ENCODE measurements at regions not wholly inside any gene's neighbourhood (a gene's known extent, or its start where the extent isn't known, plus 50 kb on each side); places are given as distances from the start of the nearest gene placed in this dataset.

DNA sequence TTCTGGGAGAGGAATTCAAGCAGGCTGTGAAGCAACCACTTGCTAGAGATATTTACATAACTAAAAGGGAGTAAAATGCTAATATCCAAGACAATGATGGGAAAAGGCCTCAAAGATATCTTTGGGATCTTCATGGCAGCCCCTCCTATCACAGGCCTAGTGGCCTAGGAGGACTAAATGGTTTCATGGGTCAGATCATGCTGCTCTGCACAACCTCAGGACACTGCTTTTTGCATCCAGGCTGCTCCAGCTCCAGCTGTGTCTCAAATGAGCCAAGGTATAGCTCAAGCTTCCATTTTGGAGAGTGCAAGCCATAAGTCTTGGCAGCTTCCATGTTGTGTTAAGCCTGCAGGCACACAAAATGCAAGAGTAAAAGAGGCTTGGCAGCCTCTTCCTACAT is 195.6 kb upstream of the SSTR1 start:
- H3K9me3 ChIP-seq (replicated peaks in 1 of 2; ENCODE audit: control insufficient read depth in 1 of 2, insufficient read depth in 1 of 2, low read length in 2 of 2), result peaks cover 16 to 18% of the 10 kb centered on the region in 2 donors
- H3K9ac ChIP-seq (ENCODE audit: insufficient read depth, low read length, poor library complexity, severe bottlenecking), result no peak overlapping the region
- H2AFZ ChIP-seq (ENCODE audit: insufficient read depth, low read depth, low read length, poor library complexity, severe bottlenecking), result no peak overlapping the region
- H3K79me2 ChIP-seq (ENCODE audit: insufficient read depth, low read length), result no peaks in the 10 kb centered on the region
- no peak overlapping the region for H3K4me3 ChIP-seq (replicated peaks in 1 of 3; ENCODE audit: low read depth in 2 of 3, low read length in 3 of 3)
- Mint-ChIP-seq H3K4me3 (no peak overlapping the region), H3K27ac (no peak overlapping the region), H3K9me3 (peaks cover 7 to 23% (median 20%) of the 10 kb centered on the region in 7 donors), H3K27me3 (ENCODE audit: low read depth in 3 of 3) (no peaks in the 10 kb centered on the region), H3K36me3 (no peaks in the 10 kb centered on the region), H3K4me1 (no peaks in the 10 kb centered on the region)
- no peak for TF ChIP-seq CTCF (IDR thresholded peaks at IDR 0.05)
- no peak overlapping the region for H3K4me2 ChIP-seq (replicated peaks; ENCODE audit: extremely low read depth, low read length, poor library complexity, severe bottlenecking)
- intact Hi-C loops (cut with micrococcal nuclease), result no loop called here
- no peaks in the 10 kb centered on the region for H3K27me3 ChIP-seq (ENCODE audit: control insufficient read depth in 2 of 2, insufficient read depth in 2 of 2, low read length in 2 of 2)
- H3K36me3 ChIP-seq (replicated peaks in 1 of 2; ENCODE audit: control insufficient read depth in 1 of 2, insufficient read depth in 2 of 2, low read length in 2 of 2), result no peaks in the 10 kb centered on the region
- no peak for DNase-seq
- H3K4me1 ChIP-seq (ENCODE audit: control insufficient read depth in 1 of 2, insufficient read depth in 2 of 2, low read length in 2 of 2), result no peaks in the 10 kb centered on the region
- no peaks in the 10 kb centered on the region for H4K20me1 ChIP-seq (ENCODE audit: insufficient read depth, low read length)
- no peak overlapping the region for H3K27ac ChIP-seq (ENCODE audit: low read depth in 1 of 2, low read length in 2 of 2)

- H3K9me3 Mint-ChIP-seq, result peaks cover 0 to 16% (median 11%) of the 10 kb centered on the region in 7 donors
These were observed 191.2 kb upstream of the SSTR1 start for GRCh38 chr14:38016497-38016896.

More at GRCh38 chr14:38016497-38016896, 191.2 kb upstream of the SSTR1 start:
- Histone ChIP-seq H3K36me3 (replicated peaks in 1 of 2; ENCODE audit: control insufficient read depth in 1 of 2, insufficient read depth in 2 of 2, low read length in 2 of 2) (no peaks in the 10 kb centered on the region), H2AFZ (ENCODE audit: insufficient read depth, low read depth, low read length, poor library complexity, severe bottlenecking) (no peak overlapping the region), H3K9ac (ENCODE audit: insufficient read depth, low read length, poor library complexity, severe bottlenecking) (no peak overlapping the region), H3K4me2 (replicated peaks; ENCODE audit: extremely low read depth, low read length, poor library complexity, severe bottlenecking) (no peak overlapping the region), H3K4me1 (ENCODE audit: control insufficient read depth in 1 of 2, insufficient read depth in 2 of 2, low read length in 2 of 2) (no peaks in the 10 kb centered on the region), H4K20me1 (ENCODE audit: insufficient read depth, low read length) (no peaks in the 10 kb centered on the region), H3K79me2 (ENCODE audit: insufficient read depth, low read length) (no peaks in the 10 kb centered on the region), H3K27me3 (ENCODE audit: control insufficient read depth in 2 of 2, insufficient read depth in 2 of 2, low read length in 2 of 2) (no peaks in the 10 kb centered on the region), H3K4me3 (replicated peaks in 1 of 3; ENCODE audit: low read depth in 2 of 3, low read length in 3 of 3) (no peak overlapping the region), H3K27ac (ENCODE audit: low read depth in 1 of 2, low read length in 2 of 2) (no peak overlapping the region), H3K9me3 (replicated peaks in 1 of 2; ENCODE audit: control insufficient read depth in 1 of 2, insufficient read depth in 1 of 2, low read length in 2 of 2) (peaks cover 10 to 13% of the 10 kb centered on the region in 2 donors)
- Mint-ChIP-seq H3K4me3 (no peak overlapping the region), H3K4me1 (no peaks in the 10 kb centered on the region), H3K27ac (no peak overlapping the region), H3K27me3 (ENCODE audit: low read depth in 3 of 3) (no peaks in the 10 kb centered on the region), H3K36me3 (no peaks in the 10 kb centered on the region)
- DNase-seq, result no peak
- intact Hi-C loops (cut with micrococcal nuclease), result no loop called here
- WGBS (ENCODE audit: insufficient coverage), result 83% methylated on average over 1 of the region's 2 CpGs
- TF ChIP-seq CTCF (IDR thresholded peaks at IDR 0.05), result no peak

Measured in CD14-positive monocyte (primary cell).